Endothelial cell (in vitro differentiated cells): ENCODE measurements at regions not wholly inside any gene's neighbourhood (a gene's known extent, or its start where the extent isn't known, plus 50 kb on each side); places are given as distances from the start of the nearest gene placed in this dataset.
"Not testable (repeated sequence)": the region's sequence is repeated elsewhere in the genome, so short reads cannot be mapped to it uniquely, and the experiment has no call there.

Experiments
- DNase-seq: peaks from one replicate; pipeline ENCODE4 v3.0.0; 2021; ENCODE audit warnings: low spot score
- H3K27ac Mint-ChIP-seq: one replicate; pipeline ENCODE4 v1.8.0; 2021; ENCODE audit warnings: mixed read lengths, inconsistent platforms; ENCODE audit not compliant: unreplicated experiment
- H3K27me3 Mint-ChIP-seq: one replicate; pipeline ENCODE4 v1.8.0; 2021; ENCODE audit warnings: mild to moderate bottlenecking, moderate library complexity, mixed read lengths, inconsistent platforms; ENCODE audit not compliant: unreplicated experiment
- H3K36me3 Mint-ChIP-seq: one replicate; pipeline ENCODE4 v1.8.0; 2021; ENCODE audit warnings: mild to moderate bottlenecking, low read depth, mixed read lengths, inconsistent platforms; ENCODE audit not compliant: unreplicated experiment
- H3K4me1 Mint-ChIP-seq: one replicate; pipeline ENCODE4 v1.8.0; 2021; ENCODE audit warnings: mild to moderate bottlenecking, mixed read lengths, inconsistent platforms; ENCODE audit not compliant: unreplicated experiment
- H3K4me3 Mint-ChIP-seq: one replicate; pipeline ENCODE4 v1.8.0; 2021; ENCODE audit warnings: mild to moderate bottlenecking, mixed read lengths, inconsistent platforms; ENCODE audit not compliant: unreplicated experiment
- H3K9me3 Mint-ChIP-seq: one replicate; pipeline ENCODE4 v1.8.0; 2021; ENCODE audit warnings: mixed read lengths, inconsistent platforms; ENCODE audit not compliant: unreplicated experiment
- TF ChIP-seq, protein P1 (sequence below): fragments of 200-600 bp; sonication (generic); IDR thresholded peaks from one replicate; pipeline ENCODE4 v1.5.0; 2021; ENCODE audit warnings: antibody characterized with exemption; ENCODE audit not compliant: unreplicated experiment

DNA sequence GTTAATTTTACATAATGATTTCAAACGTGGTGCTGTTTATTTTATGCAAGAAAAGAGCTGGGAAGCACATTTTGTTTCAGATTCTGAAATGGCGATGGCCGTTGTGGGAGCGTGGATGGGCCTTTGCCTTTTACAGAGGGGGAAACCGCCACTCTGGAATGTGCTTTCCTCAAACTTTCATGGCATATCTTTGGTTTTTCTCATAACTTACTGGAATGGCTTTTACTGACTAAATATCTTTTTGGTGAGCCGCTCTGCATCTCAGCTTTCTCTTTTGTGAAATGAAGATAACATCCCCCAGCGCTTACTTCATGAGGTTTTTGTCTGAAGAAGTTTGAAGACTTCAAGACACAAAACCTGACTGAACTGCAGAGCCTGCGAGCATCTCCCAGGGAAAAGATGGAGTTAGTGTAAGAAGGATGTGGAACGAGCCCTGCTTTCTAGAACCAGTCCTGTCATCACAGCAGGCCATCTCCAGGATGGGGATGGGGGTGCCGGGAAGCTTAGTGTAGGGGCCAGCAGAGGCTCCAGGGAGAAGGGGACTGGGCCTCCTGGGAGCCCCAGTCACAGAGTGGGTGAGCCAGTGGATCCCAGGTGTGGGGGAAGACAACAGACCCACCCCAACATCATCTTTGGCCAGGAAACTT is 61.8 kb upstream of the TIAM2 start:
- Mint-ChIP-seq H3K9me3 (no peaks in the 10 kb centered on the region), H3K27ac (no peak overlapping the region), H3K4me3 (no peak overlapping the region), H3K27me3 (peaks cover 1% of the 10 kb centered on the region), H3K36me3 (no peaks in the 10 kb centered on the region), H3K4me1 (peaks cover 37% of the 10 kb centered on the region)
- TF ChIP-seq, protein P1, sequence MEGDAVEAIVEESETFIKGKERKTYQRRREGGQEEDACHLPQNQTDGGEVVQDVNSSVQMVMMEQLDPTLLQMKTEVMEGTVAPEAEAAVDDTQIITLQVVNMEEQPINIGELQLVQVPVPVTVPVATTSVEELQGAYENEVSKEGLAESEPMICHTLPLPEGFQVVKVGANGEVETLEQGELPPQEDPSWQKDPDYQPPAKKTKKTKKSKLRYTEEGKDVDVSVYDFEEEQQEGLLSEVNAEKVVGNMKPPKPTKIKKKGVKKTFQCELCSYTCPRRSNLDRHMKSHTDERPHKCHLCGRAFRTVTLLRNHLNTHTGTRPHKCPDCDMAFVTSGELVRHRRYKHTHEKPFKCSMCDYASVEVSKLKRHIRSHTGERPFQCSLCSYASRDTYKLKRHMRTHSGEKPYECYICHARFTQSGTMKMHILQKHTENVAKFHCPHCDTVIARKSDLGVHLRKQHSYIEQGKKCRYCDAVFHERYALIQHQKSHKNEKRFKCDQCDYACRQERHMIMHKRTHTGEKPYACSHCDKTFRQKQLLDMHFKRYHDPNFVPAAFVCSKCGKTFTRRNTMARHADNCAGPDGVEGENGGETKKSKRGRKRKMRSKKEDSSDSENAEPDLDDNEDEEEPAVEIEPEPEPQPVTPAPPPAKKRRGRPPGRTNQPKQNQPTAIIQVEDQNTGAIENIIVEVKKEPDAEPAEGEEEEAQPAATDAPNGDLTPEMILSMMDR, result no peak
- no peak for DNase-seq

DNA sequence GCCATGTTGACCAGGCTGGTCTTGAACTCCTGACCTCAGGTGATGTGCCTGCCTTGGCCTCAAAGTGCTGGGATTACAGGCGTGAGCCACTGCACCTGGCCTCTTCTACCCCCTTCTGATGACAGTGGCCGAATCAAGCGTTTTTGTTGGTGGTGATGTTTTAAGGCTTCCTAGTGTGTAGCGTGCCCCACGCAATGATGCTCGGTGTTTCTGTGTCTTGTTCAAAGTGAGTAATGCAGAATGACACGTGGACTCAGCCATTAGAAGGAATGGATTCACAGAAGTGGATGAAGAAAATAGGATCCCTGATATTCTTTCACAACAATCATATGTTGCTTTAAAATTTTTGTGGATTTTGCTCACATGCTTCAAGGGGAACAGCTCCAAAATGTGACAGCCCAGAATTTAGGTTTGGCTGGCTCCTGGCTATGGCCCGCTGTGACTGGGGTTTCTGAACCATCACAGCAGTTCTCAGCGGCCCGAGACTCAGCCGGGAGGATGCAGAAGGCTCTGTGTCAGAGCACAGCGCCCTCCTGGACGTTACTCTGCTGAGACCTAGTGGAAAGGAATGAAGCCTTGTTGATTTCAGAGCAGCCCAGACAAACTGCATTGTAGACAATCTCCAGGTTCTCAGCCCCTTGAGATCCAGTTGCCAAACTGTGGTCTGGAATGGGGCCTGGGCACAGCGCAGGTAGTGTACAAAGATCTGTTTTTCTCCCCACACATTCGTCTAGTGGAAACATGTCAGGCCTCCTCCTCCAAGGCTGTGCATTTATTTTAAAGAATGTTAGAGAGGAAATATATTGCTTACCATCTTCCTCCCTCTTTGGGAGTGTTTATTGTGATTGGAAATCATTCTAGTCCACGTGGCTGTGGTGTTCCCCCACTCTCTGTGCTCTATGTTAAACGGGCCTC is 57.6 kb upstream of the TIAM2 start:
- no peak for DNase-seq
- Mint-ChIP-seq H3K36me3 (no peaks in the 10 kb centered on the region), H3K27me3 (no peaks in the 10 kb centered on the region), H3K4me1 (peaks cover 15% of the 10 kb centered on the region), H3K4me3 (no peak overlapping the region), H3K9me3 (no peaks in the 10 kb centered on the region), H3K27ac (no peak overlapping the region)
- TF ChIP-seq, protein P1, result no peak

DNA sequence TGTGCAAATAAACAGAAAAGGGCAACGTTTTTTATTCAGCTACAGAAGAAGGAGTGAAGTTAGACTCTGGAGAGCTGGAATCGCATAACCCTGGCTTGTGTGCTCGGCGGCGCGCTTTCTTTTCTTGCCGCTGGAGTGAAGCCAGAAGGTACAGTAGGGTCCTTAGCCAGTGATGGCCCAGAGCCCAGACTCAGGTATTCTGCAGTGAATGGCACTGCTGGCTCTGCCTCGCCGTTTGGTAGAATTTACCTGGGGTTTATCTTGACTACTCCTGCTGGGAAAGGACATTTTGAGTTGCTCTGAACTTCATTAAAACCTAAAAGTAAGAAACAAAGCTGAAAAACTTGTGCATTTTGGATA is 56.9 kb upstream of the TIAM2 start:
- TF ChIP-seq, protein P1, result no peak
- Mint-ChIP-seq H3K36me3 (no peaks in the 10 kb centered on the region), H3K9me3 (no peaks in the 10 kb centered on the region), H3K27ac (no peak overlapping the region), H3K4me3 (no peak overlapping the region), H3K4me1 (peaks cover 8% of the 10 kb centered on the region), H3K27me3 (no peaks in the 10 kb centered on the region)
- no peak for DNase-seq

DNA sequence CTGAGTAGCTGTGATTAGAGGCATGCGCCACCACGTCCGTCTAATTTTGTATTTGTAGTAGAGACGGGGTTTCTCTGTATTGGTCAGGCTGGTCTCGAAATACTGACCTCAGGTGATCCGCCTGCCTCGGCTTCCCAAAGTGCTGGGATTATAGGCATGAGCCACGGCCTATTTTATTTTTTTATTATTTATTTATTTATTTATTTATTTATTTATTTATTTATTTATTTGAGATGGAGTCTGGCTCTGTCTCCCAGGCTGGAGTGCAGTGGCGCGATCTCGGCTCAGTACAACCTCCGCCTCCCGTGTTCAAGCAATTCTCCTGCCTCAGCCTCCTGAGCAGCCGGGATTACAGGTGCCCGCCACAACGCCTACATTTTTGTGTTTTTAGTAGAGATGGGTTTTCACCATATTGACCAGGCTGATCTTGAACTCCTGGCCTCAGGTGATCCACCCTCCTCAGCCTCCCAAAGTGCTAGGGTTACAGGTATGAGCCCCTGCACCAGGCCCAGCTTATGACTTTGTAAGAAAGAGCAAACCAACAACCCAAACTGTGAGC is 56.3 kb upstream of the TIAM2 start:
- not testable (repeated sequence) for H3K4me1 Mint-ChIP-seq, DNase-seq, H3K36me3 Mint-ChIP-seq, H3K27me3 Mint-ChIP-seq, H3K9me3 Mint-ChIP-seq, H3K4me3 Mint-ChIP-seq, H3K27ac Mint-ChIP-seq

DNA sequence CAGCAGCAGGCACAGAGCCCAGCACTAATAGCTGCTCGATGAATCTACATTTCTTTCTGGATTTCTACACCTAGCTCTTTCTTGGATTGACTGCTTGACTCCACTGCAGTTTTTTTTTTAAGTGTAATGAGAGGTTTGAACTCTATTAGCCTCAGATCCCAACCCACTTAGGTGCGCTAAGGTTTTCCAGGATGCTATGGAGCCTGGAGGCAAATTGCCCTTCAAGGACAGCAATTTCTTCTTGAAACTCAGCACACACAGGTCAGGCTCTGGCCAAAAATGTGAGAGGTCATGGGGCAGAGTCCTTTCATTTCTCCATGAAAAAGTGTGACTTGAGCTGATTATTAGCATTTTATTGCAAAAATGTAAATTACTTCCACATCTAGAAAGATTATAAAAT is 52.3 kb upstream of the TIAM2 start:
- Mint-ChIP-seq H3K27me3 (peaks cover 2% of the 10 kb centered on the region), H3K4me3 (no peak overlapping the region), H3K27ac (no peak overlapping the region), H3K9me3 (no peaks in the 10 kb centered on the region), H3K4me1 (peaks cover 4% of the 10 kb centered on the region), H3K36me3 (peaks cover 10% of the 10 kb centered on the region)
- TF ChIP-seq, protein P1, result no peak
- no peak for DNase-seq
